ENCODE measurements at regions not wholly inside any gene's neighbourhood (a gene's known extent, or its start where the extent isn't known, plus 50 kb on each side); places are given as distances from the start of the nearest gene placed in this dataset.

DNA sequence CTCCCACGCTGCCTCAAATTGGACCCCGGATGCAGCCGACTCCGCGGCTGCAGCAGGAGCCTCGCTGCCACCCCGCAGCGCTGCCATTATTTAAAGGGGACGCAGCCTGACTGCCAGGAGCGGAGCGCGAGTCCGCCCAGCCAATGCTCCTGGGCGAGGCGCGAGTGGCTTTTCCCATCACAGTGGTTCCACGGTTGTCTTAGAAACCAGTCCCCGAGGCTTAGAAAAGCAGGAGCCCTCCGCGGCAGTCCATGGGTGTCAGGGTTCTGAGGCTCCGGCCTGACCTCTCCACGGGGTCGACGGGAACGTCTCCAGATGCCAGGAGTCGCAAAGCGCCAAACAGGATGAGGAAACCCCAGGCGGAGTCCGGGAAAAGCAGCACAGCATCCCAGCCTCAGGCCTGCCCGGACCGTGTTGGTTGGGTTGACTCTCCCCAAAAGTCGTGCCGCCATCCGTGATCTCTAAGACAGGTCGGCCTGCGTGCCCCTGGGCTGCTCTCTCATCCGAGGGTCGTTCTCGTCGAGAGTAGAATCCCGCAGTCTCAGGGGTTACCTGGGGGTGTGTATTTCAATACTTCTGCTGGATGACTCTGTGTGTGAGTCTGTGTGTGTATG lies 975.8 kb upstream of the DEFB115 start:
- TF ChIP-seq, protein P1, sequence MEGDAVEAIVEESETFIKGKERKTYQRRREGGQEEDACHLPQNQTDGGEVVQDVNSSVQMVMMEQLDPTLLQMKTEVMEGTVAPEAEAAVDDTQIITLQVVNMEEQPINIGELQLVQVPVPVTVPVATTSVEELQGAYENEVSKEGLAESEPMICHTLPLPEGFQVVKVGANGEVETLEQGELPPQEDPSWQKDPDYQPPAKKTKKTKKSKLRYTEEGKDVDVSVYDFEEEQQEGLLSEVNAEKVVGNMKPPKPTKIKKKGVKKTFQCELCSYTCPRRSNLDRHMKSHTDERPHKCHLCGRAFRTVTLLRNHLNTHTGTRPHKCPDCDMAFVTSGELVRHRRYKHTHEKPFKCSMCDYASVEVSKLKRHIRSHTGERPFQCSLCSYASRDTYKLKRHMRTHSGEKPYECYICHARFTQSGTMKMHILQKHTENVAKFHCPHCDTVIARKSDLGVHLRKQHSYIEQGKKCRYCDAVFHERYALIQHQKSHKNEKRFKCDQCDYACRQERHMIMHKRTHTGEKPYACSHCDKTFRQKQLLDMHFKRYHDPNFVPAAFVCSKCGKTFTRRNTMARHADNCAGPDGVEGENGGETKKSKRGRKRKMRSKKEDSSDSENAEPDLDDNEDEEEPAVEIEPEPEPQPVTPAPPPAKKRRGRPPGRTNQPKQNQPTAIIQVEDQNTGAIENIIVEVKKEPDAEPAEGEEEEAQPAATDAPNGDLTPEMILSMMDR (IDR thresholded peaks at IDR 0.05) = no peak
- TF ChIP-seq EP300 (IDR thresholded peaks at IDR 0.05) = no peak
- no peak for TF ChIP-seq POLR2A (IDR thresholded peaks at IDR 0.05)

Measured in tibial nerve (tissue), 4 donors.